DMS153 (cell line): ENCODE measurements at regions not wholly inside any gene's neighbourhood (a gene's known extent, or its start where the extent isn't known, plus 50 kb on each side); places are given as distances from the start of the nearest gene placed in this dataset.
"Not testable (repeated sequence)": the region's sequence is repeated elsewhere in the genome, so short reads cannot be mapped to it uniquely, and the experiment has no call there.

Source experiments
- DNase-seq: peaks from one replicate; lab custom pipeline; 2025; lab: John Stamatoyannopoulos, UW

GRCh38 chr3:124363476-124363875 lies 366.8 kb upstream of the UMPS start:
- no peak for DNase-seq

- no peak for DNase-seq
Measured at GRCh38 chr3:124364317-124365020, 365.8 kb upstream of the UMPS start.

GRCh38 chr3:124366655-124367054 lies 363.6 kb upstream of the UMPS start:
- DNase-seq = not testable (repeated sequence)

- DNase-seq = no peak
Measured at GRCh38 chr3:124372775-124373174, 357.5 kb upstream of the UMPS start.

GRCh38 chr3:124373524-124373923 lies 356.7 kb upstream of the UMPS start:
- DNase-seq = no peak

- no peak for DNase-seq
Measured at GRCh38 chr3:124374583-124374982, 355.7 kb upstream of the UMPS start.

- no peak for DNase-seq
Measured at GRCh38 chr3:124381575-124382333, 348.5 kb upstream of the UMPS start.

- DNase-seq = no peak
Measured at GRCh38 chr3:124383051-124383450, 347.2 kb upstream of the UMPS start.

GRCh38 chr3:124383846-124384466 lies 346.3 kb upstream of the UMPS start:
- no peak for DNase-seq

GRCh38 chr3:124384527-124384926 lies 345.7 kb upstream of the UMPS start:
- DNase-seq = no peak

GRCh38 chr3:124385996-124386395 lies 344.3 kb upstream of the UMPS start:
- DNase-seq = no peak

GRCh38 chr3:124386996-124387595 lies 343.2 kb upstream of the UMPS start:
- no peak for DNase-seq

- DNase-seq = no peak
Measured at GRCh38 chr3:124391774-124392173, 338.5 kb upstream of the UMPS start.

- no peak for DNase-seq
Measured at GRCh38 chr3:124393340-124393739, 336.9 kb upstream of the UMPS start.

GRCh38 chr3:124395162-124395561 lies 335.1 kb upstream of the UMPS start:
- DNase-seq = no peak

- no peak for DNase-seq
Measured at GRCh38 chr3:124395584-124396338, 334.5 kb upstream of the UMPS start.

GRCh38 chr3:124396339-124396950 lies 333.8 kb upstream of the UMPS start:
- DNase-seq = no peak

GRCh38 chr3:124397088-124397487 lies 333.2 kb upstream of the UMPS start:
- no peak for DNase-seq

- no peak for DNase-seq
Measured at GRCh38 chr3:124398594-124398993, 331.7 kb upstream of the UMPS start.

GRCh38 chr3:124401843-124402242 lies 328.4 kb upstream of the UMPS start:
- no peak for DNase-seq

- DNase-seq = no peak
Measured at GRCh38 chr3:124402791-124403190, 327.5 kb upstream of the UMPS start.

GRCh38 chr3:124404621-124405020 lies 325.6 kb upstream of the UMPS start:
- no peak for DNase-seq
